GM23248 (cell line): ENCODE measurements at regions not wholly inside any gene's neighbourhood (a gene's known extent, or its start where the extent isn't known, plus 50 kb on each side); places are given as distances from the start of the nearest gene placed in this dataset.

Experiments
- EZH2 ChIP-seq: fragments of 200-600 bp; sonication (generic); IDR thresholded peaks from 2 replicates; pipeline ENCODE4 v1.6.1; 2018; ENCODE audit warnings: antibody characterized with exemption, mild to moderate bottlenecking; ENCODE audit not compliant: insufficient read depth, poor library complexity, severe bottlenecking
- EZH2phosphoT487 ChIP-seq: fragments of 200-600 bp; sonication (generic); IDR thresholded peaks from 2 replicates; pipeline ENCODE4 v1.6.1; 2018; ENCODE audit warnings: antibody characterized with exemption, moderate library complexity, mild to moderate bottlenecking, low read depth; ENCODE audit not compliant: insufficient read depth

GRCh38 chr4:97396097-97396496 lies 747.2 kb downstream of the STPG2 start:
- TF ChIP-seq EZH2phosphoT487 (no peak), EZH2 (no peak)
